ENCODE measurements at regions not wholly inside any gene's neighbourhood (a gene's known extent, or its start where the extent isn't known, plus 50 kb on each side); places are given as distances from the start of the nearest gene placed in this dataset.

- no peak for DNase-seq (ENCODE audit: low read depth)
Measured at GRCh38 chr12:34344851-34345522, 322.7 kb downstream of the ALG10 start.

- DNase-seq (ENCODE audit: low read depth) = no peak
Measured at GRCh38 chr12:34345801-34346200, 323.5 kb downstream of the ALG10 start.

- DNase-seq (ENCODE audit: low read depth) = no peak
Measured at GRCh38 chr12:34346372-34347034, 324.2 kb downstream of the ALG10 start.

- DNase-seq (ENCODE audit: low read depth) = no peak
Measured at GRCh38 chr12:34347367-34347766, 325.1 kb downstream of the ALG10 start.

- DNase-seq (ENCODE audit: low read depth) = no peak
Measured at GRCh38 chr12:34348064-34348463, 325.8 kb downstream of the ALG10 start.

- DNase-seq (ENCODE audit: low read depth) = no peak
Measured at GRCh38 chr12:34348836-34349672, 326.8 kb downstream of the ALG10 start.

- no peak for DNase-seq (ENCODE audit: low read depth)
Measured at GRCh38 chr12:34349673-34349961, 327.3 kb downstream of the ALG10 start.

- DNase-seq (ENCODE audit: low read depth) = no peak
Measured at GRCh38 chr12:34350092-34351041, 328.1 kb downstream of the ALG10 start.

GRCh38 chr12:34352098-34352497, 329.8 kb downstream of the ALG10 start:
- no peak for DNase-seq (ENCODE audit: low read depth)

- DNase-seq (ENCODE audit: low read depth) = no peak
Measured at GRCh38 chr12:34354239-34355200, 332.2 kb downstream of the ALG10 start.

GRCh38 chr12:34356233-34356987, 334.1 kb downstream of the ALG10 start:
- no peak for DNase-seq (ENCODE audit: low read depth)

GRCh38 chr12:34357791-34358190, 335.5 kb downstream of the ALG10 start:
- no peak for DNase-seq (ENCODE audit: low read depth)

- no peak for DNase-seq (ENCODE audit: low read depth)
Measured at GRCh38 chr12:34358198-34358597, 335.9 kb downstream of the ALG10 start.

- DNase-seq (ENCODE audit: low read depth) = no peak
Measured at GRCh38 chr12:34361721-34362316, 339.5 kb downstream of the ALG10 start.

GRCh38 chr12:34363050-34363673, 340.9 kb downstream of the ALG10 start:
- DNase-seq (ENCODE audit: low read depth) = no peak

GRCh38 chr12:34368079-34368478, 345.8 kb downstream of the ALG10 start:
- no peak for DNase-seq (ENCODE audit: low read depth)

GRCh38 chr12:34371050-34371449, 348.8 kb downstream of the ALG10 start:
- DNase-seq (ENCODE audit: low read depth) = no peak

- DNase-seq (ENCODE audit: low read depth) = no peak
Measured at GRCh38 chr12:34372003-34372402, 349.7 kb downstream of the ALG10 start.

- DNase-seq (ENCODE audit: low read depth) = no peak
Measured at GRCh38 chr12:34373926-34374325, 351.6 kb downstream of the ALG10 start.
